HepG2 (cell line): ENCODE measurements at regions not wholly inside any gene's neighbourhood (a gene's known extent, or its start where the extent isn't known, plus 50 kb on each side); places are given as distances from the start of the nearest gene placed in this dataset.

Experiments used
- DNMT1 ChIP-seq: sonication (generic); formaldehyde crosslinking; IDR thresholded peaks from 2 replicates; pipeline ENCODE4 v1.5.1; 2020; ENCODE audit warnings: mild to moderate bottlenecking, missing genetic modification reagents
- ETV6 ChIP-seq: sonication (generic); formaldehyde crosslinking; conservative IDR thresholded peaks from 2 replicates; pipeline ENCODE4 v1.4.0; 2020; ENCODE audit warnings: missing genetic modification reagents
- HNF4A ChIP-seq: sonication (generic); formaldehyde crosslinking; IDR thresholded peaks from 2 replicates; pipeline ENCODE4 v1.4.0; 2020; ENCODE audit warnings: missing genetic modification reagents
- KLF6 ChIP-seq: IDR thresholded peaks from 2 replicates; pipeline ENCODE4 v1.8.0; 2016; ENCODE audit warnings: missing biosample characterization, missing genetic modification reagents
- NCOR1 ChIP-seq: fragments of 200-600 bp; sonication (generic); IDR thresholded peaks from 2 replicates; pipeline ENCODE4 v1.7.0; 2017; ENCODE audit warnings: antibody characterized with exemption, low read length, borderline replicate concordance
- PHB2 ChIP-seq: fragments of 450-650 bp; IDR thresholded peaks from 2 replicates; pipeline ENCODE4 v1.6.1; 2018; ENCODE audit not compliant: partially characterized antibody
- SRSF1 ChIP-seq: fragments of 200-400 bp; formaldehyde crosslinking; optimal IDR thresholded peaks from 2 replicates; pipeline ENCODE3; 2017; ENCODE audit warnings: mild to moderate bottlenecking, low read depth, low read length, moderate library complexity
- TBP ChIP-seq: sonication (generic); formaldehyde crosslinking; IDR thresholded peaks from 2 replicates; pipeline ENCODE4 v1.5.0; 2020; ENCODE audit warnings: missing genetic modification reagents
- TEAD3 ChIP-seq: optimal IDR thresholded peaks from 2 replicates; pipeline ENCODE3; 2016; ENCODE audit warnings: borderline replicate concordance
- ZNF660 ChIP-seq: sonication (generic); formaldehyde crosslinking; IDR thresholded peaks from 2 replicates; pipeline ENCODE4 v1.5.1; 2020; ENCODE audit warnings: mild to moderate bottlenecking, low read depth, missing genetic modification reagents, borderline replicate concordance
- TF ChIP-seq, protein P1 (sequence below): sonication (generic); formaldehyde crosslinking; IDR thresholded peaks from 2 replicates; pipeline ENCODE4 v1.5.0; 2020; ENCODE audit warnings: mild to moderate bottlenecking, missing genetic modification reagents
- TF ChIP-seq, protein P2 (sequence below): fragments of 450-650 bp; IDR thresholded peaks from 2 replicates; pipeline ENCODE4 v1.6.1; 2016
- TF ChIP-seq, protein P3 (sequence below): IDR thresholded peaks from 2 replicates; pipeline ENCODE4 v1.6.1; 2016; ENCODE audit warnings: missing genetic modification reagents, missing compliant biosample characterization
- TF ChIP-seq, protein P4 (sequence below): sonication (generic); formaldehyde crosslinking; IDR thresholded peaks from 2 replicates; pipeline ENCODE4 v1.4.0; 2020; ENCODE audit warnings: missing genetic modification reagents, borderline replicate concordance
- TF ChIP-seq, protein P5 (sequence below): sonication (generic); formaldehyde crosslinking; IDR thresholded peaks from 2 replicates; pipeline ENCODE4 v1.4.0; 2020; ENCODE audit warnings: missing genetic modification reagents
- TF ChIP-seq, protein P6 (sequence below): IDR thresholded peaks from 2 replicates; pipeline ENCODE4 v1.6.1; 2016; ENCODE audit warnings: missing compliant biosample characterization, missing genetic modification reagents, borderline replicate concordance
- TF ChIP-seq, protein P7 (sequence below): sonication (generic); formaldehyde crosslinking; IDR thresholded peaks from 2 replicates; pipeline ENCODE4 v1.4.0; 2020; ENCODE audit warnings: mild to moderate bottlenecking, missing genetic modification reagents, borderline replicate concordance

DNA sequence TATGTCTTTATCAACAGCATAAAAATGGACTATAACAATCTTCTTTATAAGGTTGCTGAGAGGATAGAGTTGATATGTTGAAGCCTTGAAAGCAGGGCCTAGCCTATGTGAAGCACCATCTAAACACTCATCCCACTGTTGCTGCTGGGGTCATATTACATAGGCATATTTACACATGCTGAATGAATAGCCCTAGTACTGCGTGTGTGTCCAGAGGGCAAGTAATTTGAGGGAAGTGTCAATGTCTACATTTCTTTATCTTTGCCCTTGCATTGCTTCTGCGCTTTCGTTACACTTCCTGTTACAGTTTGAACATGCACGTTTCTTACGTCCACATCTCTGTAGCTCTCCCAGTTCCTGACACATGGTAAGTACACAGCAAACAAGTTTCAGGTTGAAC is 280.3 kb upstream of the ATP5MC3 start (continued):
- no peak for TF ChIP-seq PHB2
- TF ChIP-seq, protein P1, sequence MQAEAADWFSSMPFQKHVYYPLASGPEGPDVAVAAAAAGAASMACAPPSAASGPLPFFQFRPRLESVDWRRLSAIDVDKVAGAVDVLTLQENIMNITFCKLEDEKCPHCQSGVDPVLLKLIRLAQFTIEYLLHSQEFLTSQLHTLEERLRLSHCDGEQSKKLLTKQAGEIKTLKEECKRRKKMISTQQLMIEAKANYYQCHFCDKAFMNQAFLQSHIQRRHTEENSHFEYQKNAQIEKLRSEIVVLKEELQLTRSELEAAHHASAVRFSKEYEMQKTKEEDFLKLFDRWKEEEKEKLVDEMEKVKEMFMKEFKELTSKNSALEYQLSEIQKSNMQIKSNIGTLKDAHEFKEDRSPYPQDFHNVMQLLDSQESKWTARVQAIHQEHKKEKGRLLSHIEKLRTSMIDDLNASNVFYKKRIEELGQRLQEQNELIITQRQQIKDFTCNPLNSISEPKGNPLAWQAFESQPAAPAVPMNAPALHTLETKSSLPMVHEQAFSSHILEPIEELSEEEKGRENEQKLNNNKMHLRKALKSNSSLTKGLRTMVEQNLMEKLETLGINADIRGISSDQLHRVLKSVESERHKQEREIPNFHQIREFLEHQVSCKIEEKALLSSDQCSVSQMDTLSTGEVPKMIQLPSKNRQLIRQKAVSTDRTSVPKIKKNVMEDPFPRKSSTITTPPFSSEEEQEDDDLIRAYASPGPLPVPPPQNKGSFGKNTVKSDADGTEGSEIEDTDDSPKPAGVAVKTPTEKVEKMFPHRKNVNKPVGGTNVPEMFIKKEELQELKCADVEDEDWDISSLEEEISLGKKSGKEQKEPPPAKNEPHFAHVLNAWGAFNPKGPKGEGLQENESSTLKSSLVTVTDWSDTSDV (CRISPR knock-in tag) = no peak
- TF ChIP-seq TEAD3 (CRISPR knock-in tag) = peak; percentile 80
- TF ChIP-seq SRSF1 = no peak
- TF ChIP-seq, protein P2, sequence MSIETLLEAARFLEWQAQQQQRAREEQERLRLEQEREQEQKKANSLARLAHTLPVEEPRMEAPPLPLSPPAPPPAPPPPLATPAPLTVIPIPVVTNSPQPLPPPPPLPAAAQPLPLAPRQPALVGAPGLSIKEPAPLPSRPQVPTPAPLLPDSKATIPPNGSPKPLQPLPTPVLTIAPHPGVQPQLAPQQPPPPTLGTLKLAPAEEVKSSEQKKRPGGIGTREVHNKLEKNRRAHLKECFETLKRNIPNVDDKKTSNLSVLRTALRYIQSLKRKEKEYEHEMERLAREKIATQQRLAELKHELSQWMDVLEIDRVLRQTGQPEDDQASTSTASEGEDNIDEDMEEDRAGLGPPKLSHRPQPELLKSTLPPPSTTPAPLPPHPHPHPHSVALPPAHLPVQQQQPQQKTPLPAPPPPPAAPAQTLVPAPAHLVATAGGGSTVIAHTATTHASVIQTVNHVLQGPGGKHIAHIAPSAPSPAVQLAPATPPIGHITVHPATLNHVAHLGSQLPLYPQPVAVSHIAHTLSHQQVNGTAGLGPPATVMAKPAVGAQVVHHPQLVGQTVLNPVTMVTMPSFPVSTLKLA = no peak
- TF ChIP-seq, protein P3, sequence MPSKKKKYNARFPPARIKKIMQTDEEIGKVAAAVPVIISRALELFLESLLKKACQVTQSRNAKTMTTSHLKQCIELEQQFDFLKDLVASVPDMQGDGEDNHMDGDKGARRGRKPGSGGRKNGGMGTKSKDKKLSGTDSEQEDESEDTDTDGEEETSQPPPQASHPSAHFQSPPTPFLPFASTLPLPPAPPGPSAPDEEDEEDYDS = peak; percentile 33; the same call in 1 of the 2 replicates
- TF ChIP-seq DNMT1 (CRISPR knock-in tag) = no peak
- peak; percentile 72 for TF ChIP-seq HNF4A (CRISPR knock-in tag)
- TF ChIP-seq, protein P4, sequence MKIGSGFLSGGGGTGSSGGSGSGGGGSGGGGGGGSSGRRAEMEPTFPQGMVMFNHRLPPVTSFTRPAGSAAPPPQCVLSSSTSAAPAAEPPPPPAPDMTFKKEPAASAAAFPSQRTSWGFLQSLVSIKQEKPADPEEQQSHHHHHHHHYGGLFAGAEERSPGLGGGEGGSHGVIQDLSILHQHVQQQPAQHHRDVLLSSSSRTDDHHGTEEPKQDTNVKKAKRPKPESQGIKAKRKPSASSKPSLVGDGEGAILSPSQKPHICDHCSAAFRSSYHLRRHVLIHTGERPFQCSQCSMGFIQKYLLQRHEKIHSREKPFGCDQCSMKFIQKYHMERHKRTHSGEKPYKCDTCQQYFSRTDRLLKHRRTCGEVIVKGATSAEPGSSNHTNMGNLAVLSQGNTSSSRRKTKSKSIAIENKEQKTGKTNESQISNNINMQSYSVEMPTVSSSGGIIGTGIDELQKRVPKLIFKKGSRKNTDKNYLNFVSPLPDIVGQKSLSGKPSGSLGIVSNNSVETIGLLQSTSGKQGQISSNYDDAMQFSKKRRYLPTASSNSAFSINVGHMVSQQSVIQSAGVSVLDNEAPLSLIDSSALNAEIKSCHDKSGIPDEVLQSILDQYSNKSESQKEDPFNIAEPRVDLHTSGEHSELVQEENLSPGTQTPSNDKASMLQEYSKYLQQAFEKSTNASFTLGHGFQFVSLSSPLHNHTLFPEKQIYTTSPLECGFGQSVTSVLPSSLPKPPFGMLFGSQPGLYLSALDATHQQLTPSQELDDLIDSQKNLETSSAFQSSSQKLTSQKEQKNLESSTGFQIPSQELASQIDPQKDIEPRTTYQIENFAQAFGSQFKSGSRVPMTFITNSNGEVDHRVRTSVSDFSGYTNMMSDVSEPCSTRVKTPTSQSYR (CRISPR knock-in tag) = no peak
- no peak for TF ChIP-seq KLF6 (CRISPR knock-in tag)
- TF ChIP-seq ZNF660 (CRISPR knock-in tag) = no peak
- TF ChIP-seq, protein P5, sequence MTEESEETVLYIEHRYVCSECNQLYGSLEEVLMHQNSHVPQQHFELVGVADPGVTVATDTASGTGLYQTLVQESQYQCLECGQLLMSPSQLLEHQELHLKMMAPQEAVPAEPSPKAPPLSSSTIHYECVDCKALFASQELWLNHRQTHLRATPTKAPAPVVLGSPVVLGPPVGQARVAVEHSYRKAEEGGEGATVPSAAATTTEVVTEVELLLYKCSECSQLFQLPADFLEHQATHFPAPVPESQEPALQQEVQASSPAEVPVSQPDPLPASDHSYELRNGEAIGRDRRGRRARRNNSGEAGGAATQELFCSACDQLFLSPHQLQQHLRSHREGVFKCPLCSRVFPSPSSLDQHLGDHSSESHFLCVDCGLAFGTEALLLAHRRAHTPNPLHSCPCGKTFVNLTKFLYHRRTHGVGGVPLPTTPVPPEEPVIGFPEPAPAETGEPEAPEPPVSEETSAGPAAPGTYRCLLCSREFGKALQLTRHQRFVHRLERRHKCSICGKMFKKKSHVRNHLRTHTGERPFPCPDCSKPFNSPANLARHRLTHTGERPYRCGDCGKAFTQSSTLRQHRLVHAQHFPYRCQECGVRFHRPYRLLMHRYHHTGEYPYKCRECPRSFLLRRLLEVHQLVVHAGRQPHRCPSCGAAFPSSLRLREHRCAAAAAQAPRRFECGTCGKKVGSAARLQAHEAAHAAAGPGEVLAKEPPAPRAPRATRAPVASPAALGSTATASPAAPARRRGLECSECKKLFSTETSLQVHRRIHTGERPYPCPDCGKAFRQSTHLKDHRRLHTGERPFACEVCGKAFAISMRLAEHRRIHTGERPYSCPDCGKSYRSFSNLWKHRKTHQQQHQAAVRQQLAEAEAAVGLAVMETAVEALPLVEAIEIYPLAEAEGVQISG (CRISPR knock-in tag) = peak; percentile 43; the same call in 1 of the 2 replicates
- TF ChIP-seq, protein P6, sequence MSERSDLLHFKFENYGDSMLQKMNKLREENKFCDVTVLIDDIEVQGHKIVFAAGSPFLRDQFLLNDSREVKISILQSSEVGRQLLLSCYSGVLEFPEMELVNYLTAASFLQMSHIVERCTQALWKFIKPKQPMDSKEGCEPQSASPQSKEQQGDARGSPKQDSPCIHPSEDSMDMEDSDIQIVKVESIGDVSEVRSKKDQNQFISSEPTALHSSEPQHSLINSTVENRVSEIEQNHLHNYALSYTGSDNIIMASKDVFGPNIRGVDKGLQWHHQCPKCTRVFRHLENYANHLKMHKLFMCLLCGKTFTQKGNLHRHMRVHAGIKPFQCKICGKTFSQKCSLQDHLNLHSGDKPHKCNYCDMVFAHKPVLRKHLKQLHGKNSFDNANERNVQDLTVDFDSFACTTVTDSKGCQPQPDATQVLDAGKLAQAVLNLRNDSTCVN = no peak
- TF ChIP-seq, protein P7, sequence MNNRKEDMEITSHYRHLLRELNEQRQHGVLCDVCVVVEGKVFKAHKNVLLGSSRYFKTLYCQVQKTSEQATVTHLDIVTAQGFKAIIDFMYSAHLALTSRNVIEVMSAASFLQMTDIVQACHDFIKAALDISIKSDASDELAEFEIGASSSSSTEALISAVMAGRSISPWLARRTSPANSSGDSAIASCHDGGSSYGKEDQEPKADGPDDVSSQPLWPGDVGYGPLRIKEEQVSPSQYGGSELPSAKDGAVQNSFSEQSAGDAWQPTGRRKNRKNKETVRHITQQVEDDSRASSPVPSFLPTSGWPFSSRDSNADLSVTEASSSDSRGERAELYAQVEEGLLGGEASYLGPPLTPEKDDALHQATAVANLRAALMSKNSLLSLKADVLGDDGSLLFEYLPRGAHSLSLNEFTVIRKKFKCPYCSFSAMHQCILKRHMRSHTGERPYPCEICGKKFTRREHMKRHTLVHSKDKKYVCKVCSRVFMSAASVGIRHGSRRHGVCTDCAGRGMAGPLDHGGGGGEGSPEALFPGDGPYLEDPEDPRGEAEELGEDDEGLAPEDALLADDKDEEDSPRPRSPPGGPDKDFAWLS (CRISPR knock-in tag) = no peak
- TF ChIP-seq TBP (CRISPR knock-in tag) = no peak
- no peak for TF ChIP-seq NCOR1
- no peak for TF ChIP-seq ETV6
